ENCODE measurements at regions not wholly inside any gene's neighbourhood (a gene's known extent, or its start where the extent isn't known, plus 50 kb on each side); places are given as distances from the start of the nearest gene placed in this dataset.
"Not testable (repeated sequence)": the region's sequence is repeated elsewhere in the genome, so short reads cannot be mapped to it uniquely, and the experiment has no call there.

- DNase-seq: no peak
These were observed 50.1 kb upstream of the SIRPA start for GRCh38 chr20:1845163-1845523.

- no peak for DNase-seq
These were observed 50.7 kb upstream of the SIRPA start for GRCh38 chr20:1844325-1845162.

GRCh38 chr20:1842281-1842680 is 52.9 kb upstream of the SIRPA start:
- DNase-seq: no peak

- no peak for DNase-seq
These were observed 53.6 kb upstream of the SIRPA start for GRCh38 chr20:1841554-1842140.

- no peak for DNase-seq
These were observed 54.2 kb upstream of the SIRPA start for GRCh38 chr20:1840817-1841553.

GRCh38 chr20:1839376-1840317 is 55.6 kb upstream of the SIRPA start:
- DNase-seq: not testable (repeated sequence)

- DNase-seq: no peak
These were observed 56.5 kb upstream of the SIRPA start for GRCh38 chr20:1838556-1839279.

GRCh38 chr20:1835186-1836035 is 59.8 kb upstream of the SIRPA start:
- DNase-seq: no peak

GRCh38 chr20:1833728-1834726 is 61.2 kb upstream of the SIRPA start:
- no peak for DNase-seq

- DNase-seq: no peak
These were observed 62.0 kb upstream of the SIRPA start for GRCh38 chr20:1833216-1833615.

GRCh38 chr20:1832634-1833033 is 62.6 kb upstream of the SIRPA start:
- no peak for DNase-seq

GRCh38 chr20:1831606-1832005 is 63.6 kb upstream of the SIRPA start:
- DNase-seq: no peak

GRCh38 chr20:1831096-1831495 is 64.1 kb upstream of the SIRPA start:
- no peak for DNase-seq

GRCh38 chr20:1830240-1830639 is 65.0 kb upstream of the SIRPA start:
- DNase-seq: no peak

- DNase-seq: no peak
These were observed 65.7 kb upstream of the SIRPA start for GRCh38 chr20:1829531-1829930.

GRCh38 chr20:1828786-1829131 is 66.4 kb upstream of the SIRPA start:
- no peak for DNase-seq

- no peak for DNase-seq
These were observed 67.0 kb upstream of the SIRPA start for GRCh38 chr20:1827974-1828785.

GRCh38 chr20:1827510-1827973 is 67.7 kb upstream of the SIRPA start:
- no peak for DNase-seq

GRCh38 chr20:1825938-1826445 is 69.2 kb upstream of the SIRPA start:
- no peak for DNase-seq
